ENCODE measurements at regions not wholly inside any gene's neighbourhood (a gene's known extent, or its start where the extent isn't known, plus 50 kb on each side); places are given as distances from the start of the nearest gene placed in this dataset.
A peak's percentile ranks its signal among the peaks of the same experiment; 100 is the strongest.
"Not testable (repeated sequence)": the region's sequence is repeated elsewhere in the genome, so short reads cannot be mapped to it uniquely, and the experiment has no call there.

GRCh38 chr16:62258931-62259435, 222.7 kb upstream of the CDH8 start:
- H3K36me3 Mint-ChIP-seq; ATAC-seq (replicated peaks): not testable (repeated sequence)

GRCh38 chr16:62256406-62256805, 220.2 kb upstream of the CDH8 start:
- no peaks in the 10 kb centered on the region for H3K4me1 Mint-ChIP-seq
- no peak overlapping the region for H3K27ac Mint-ChIP-seq
- no peaks in the 10 kb centered on the region for H3K36me3 Mint-ChIP-seq
- peaks cover 0 to 2% of the 10 kb centered on the region in 2 donors for H3K9me3 Mint-ChIP-seq
- no peak for ATAC-seq (replicated peaks)
- no peak overlapping the region for H3K4me3 Mint-ChIP-seq
- DNase-seq, result no peak
- no peaks in the 10 kb centered on the region for H3K27me3 Mint-ChIP-seq

More at GRCh38 chr16:62258931-62259435, 222.7 kb upstream of the CDH8 start:
- not testable (repeated sequence) for H3K9me3 Mint-ChIP-seq, DNase-seq, H3K27me3 Mint-ChIP-seq, H3K27ac Mint-ChIP-seq, H3K4me3 Mint-ChIP-seq, H3K4me1 Mint-ChIP-seq

GRCh38 chr16:62254847-62255246, 218.6 kb upstream of the CDH8 start:
- Mint-ChIP-seq H3K9me3 (peaks cover 0 to 2% of the 10 kb centered on the region in 2 donors), H3K27me3 (no peaks in the 10 kb centered on the region), H3K36me3 (no peaks in the 10 kb centered on the region), H3K4me1 (no peaks in the 10 kb centered on the region), H3K27ac (no peak overlapping the region), H3K4me3 (no peak overlapping the region)
- no peak for ATAC-seq (replicated peaks)
- DNase-seq, result no peak

DNA sequence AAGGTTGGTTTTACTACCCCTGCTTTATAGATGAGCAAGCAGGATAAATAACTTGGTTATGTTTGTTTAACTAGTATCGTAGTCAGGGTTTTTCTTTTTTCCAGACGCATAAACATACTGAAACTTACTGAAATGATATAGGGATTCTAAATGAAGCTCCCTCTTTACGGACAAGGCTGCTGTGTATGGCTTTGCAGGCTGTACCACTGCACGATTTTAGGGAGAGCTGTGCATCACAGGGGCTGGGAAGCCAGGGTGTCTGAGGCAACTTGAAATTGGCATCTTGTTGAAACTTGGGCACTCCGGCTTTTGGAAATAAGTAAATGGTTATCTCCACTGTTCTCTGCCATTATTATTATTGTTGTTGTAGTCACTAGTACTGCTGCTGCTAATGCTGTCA, 218.1 kb upstream of the CDH8 start:
- no peaks in the 10 kb centered on the region for H3K36me3 Mint-ChIP-seq
- peaks cover 0 to 2% of the 10 kb centered on the region in 2 donors for H3K9me3 Mint-ChIP-seq
- ATAC-seq (replicated peaks), result no peak
- no peaks in the 10 kb centered on the region for H3K4me1 Mint-ChIP-seq
- DNase-seq, result no peak
- no peak overlapping the region for H3K27ac Mint-ChIP-seq
- H3K27me3 Mint-ChIP-seq, result no peaks in the 10 kb centered on the region
- H3K4me3 Mint-ChIP-seq, result no peak overlapping the region

GRCh38 chr16:62253966-62254365, 217.7 kb upstream of the CDH8 start:
- H3K9me3 Mint-ChIP-seq, result peaks cover 0 to 2% of the 10 kb centered on the region in 2 donors
- DNase-seq, result no peak

GRCh38 chr16:62249069-62249468, 212.8 kb upstream of the CDH8 start:
- H3K4me3 Mint-ChIP-seq, result no peak overlapping the region
- H3K27me3 Mint-ChIP-seq, result no peaks in the 10 kb centered on the region
- peaks cover 0 to 4% of the 10 kb centered on the region in 2 donors for H3K9me3 Mint-ChIP-seq
- no peaks in the 10 kb centered on the region for H3K36me3 Mint-ChIP-seq
- ATAC-seq (replicated peaks), result no peak
- DNase-seq, result no peak
- H3K27ac Mint-ChIP-seq, result no peak overlapping the region
- H3K4me1 Mint-ChIP-seq, result no peaks in the 10 kb centered on the region

More at GRCh38 chr16:62253966-62254365, 217.7 kb upstream of the CDH8 start:
- Mint-ChIP-seq H3K27me3 (no peaks in the 10 kb centered on the region), H3K4me3 (no peak overlapping the region), H3K4me1 (no peaks in the 10 kb centered on the region), H3K36me3 (no peaks in the 10 kb centered on the region), H3K27ac (no peak overlapping the region)
- ATAC-seq (replicated peaks), result no peak

GRCh38 chr16:62240722-62241121, 204.5 kb upstream of the CDH8 start:
- ATAC-seq (replicated peaks), result no peak
- Mint-ChIP-seq H3K27me3 (no peaks in the 10 kb centered on the region), H3K9me3 (peaks cover 0 to 2% of the 10 kb centered on the region in 2 donors), H3K4me1 (no peaks in the 10 kb centered on the region), H3K4me3 (no peak overlapping the region), H3K36me3 (no peaks in the 10 kb centered on the region), H3K27ac (no peak overlapping the region)
- DNase-seq, result no peak

DNA sequence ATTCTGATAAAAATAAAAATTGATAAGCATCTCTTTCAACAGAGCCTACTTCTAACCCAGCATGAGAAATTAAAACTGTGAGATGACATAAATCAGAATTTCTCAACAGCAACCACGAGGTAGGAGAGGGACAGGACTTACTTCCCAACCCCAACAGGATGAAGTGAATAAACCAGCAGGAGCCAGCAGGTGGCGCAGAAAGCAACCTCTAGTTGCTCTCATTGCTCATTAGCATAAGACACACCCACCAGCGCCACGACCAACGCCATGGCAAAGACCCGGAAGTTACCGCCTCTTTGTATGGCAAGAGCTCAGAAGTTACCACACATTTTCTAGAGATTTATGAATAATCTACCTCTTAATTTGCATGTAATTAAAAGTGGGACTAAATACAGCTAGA, 189.4 kb upstream of the CDH8 start:
- H3K9me3 Mint-ChIP-seq, result no peaks in the 10 kb centered on the region
- no peaks in the 10 kb centered on the region for H3K36me3 Mint-ChIP-seq
- no peaks in the 10 kb centered on the region for H3K27me3 Mint-ChIP-seq
- no peaks in the 10 kb centered on the region for H3K4me1 Mint-ChIP-seq
- H3K4me3 Mint-ChIP-seq, result no peak overlapping the region
- DNase-seq (peak; percentile 28), ATAC-seq (replicated peaks) (peak; percentile 65 to 68)
- no peak overlapping the region for H3K27ac Mint-ChIP-seq

- no peak overlapping the region for H3K27ac Mint-ChIP-seq
- no peaks in the 10 kb centered on the region for H3K4me1 Mint-ChIP-seq
- no peaks in the 10 kb centered on the region for H3K9me3 Mint-ChIP-seq
- H3K27me3 Mint-ChIP-seq, result no peaks in the 10 kb centered on the region
- no peak for DNase-seq
- H3K36me3 Mint-ChIP-seq, result no peaks in the 10 kb centered on the region
- H3K4me3 Mint-ChIP-seq, result no peak overlapping the region
- no peak for ATAC-seq (replicated peaks)
Measured at GRCh38 chr16:62224646-62225209, 188.5 kb upstream of the CDH8 start.

- Mint-ChIP-seq H3K27ac (no peak overlapping the region), H3K4me3 (no peak overlapping the region), H3K36me3 (no peaks in the 10 kb centered on the region), H3K9me3 (peaks cover 0 to 4% of the 10 kb centered on the region in 2 donors), H3K27me3 (no peaks in the 10 kb centered on the region), H3K4me1 (no peaks in the 10 kb centered on the region)
- no peak for DNase-seq
- no peak for ATAC-seq (replicated peaks)
Measured at GRCh38 chr16:62216837-62217236, 180.6 kb upstream of the CDH8 start.

DNA sequence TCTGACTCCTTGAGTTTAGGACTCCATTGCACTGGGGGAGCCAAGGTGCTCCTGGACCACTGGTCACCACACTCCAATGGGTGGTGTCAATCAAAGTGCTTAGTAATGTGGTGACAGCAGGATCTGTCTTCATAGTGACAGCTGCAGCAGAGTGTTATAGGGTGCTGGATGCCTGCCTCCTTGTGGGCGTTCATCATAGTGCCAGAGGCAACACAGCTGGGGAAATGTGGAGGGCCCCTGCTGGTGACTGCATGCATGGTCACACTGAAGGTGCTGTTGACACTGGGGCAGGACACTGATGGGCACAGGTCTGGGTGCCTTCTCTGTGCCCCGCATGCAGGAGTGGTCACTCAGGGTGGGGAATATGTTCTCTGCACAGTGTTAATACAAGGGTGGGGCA, 177.5 kb upstream of the CDH8 start:
- Mint-ChIP-seq H3K27me3 (no peaks in the 10 kb centered on the region), H3K4me3 (no peak overlapping the region), H3K27ac (no peak overlapping the region), H3K4me1 (no peaks in the 10 kb centered on the region), H3K9me3 (peaks cover 5 to 6% of the 10 kb centered on the region in 2 donors), H3K36me3 (no peaks in the 10 kb centered on the region)
- ATAC-seq (replicated peaks) (peak; percentile 20 to 53), DNase-seq (no peak)

- no peak overlapping the region for H3K4me3 Mint-ChIP-seq
- H3K9me3 Mint-ChIP-seq, result peaks cover 5 to 9% of the 10 kb centered on the region in 2 donors
- ATAC-seq (replicated peaks) (no peak), DNase-seq (no peak)
- H3K27ac Mint-ChIP-seq, result no peak overlapping the region
- no peaks in the 10 kb centered on the region for H3K4me1 Mint-ChIP-seq
- no peaks in the 10 kb centered on the region for H3K36me3 Mint-ChIP-seq
- H3K27me3 Mint-ChIP-seq, result no peaks in the 10 kb centered on the region
Measured at GRCh38 chr16:62208934-62209333, 172.7 kb upstream of the CDH8 start.

DNA sequence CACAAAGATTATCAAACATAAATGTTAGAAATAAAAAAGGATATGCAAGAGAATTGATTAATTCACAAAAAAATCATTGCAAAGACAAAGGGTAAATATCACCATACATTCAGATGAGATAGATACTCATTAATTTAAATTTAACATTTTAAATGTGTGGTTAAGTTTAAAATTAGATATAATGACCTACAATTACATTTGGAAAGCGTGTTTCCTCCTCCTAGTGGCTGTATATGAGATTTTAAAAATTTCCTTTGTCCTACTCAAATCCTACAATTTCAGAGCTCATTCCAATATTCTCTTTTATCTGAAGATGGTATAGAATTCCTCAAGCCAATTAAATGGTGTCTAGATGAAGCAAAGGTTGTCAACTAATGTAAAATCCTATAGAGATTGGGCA, 169.2 kb upstream of the CDH8 start:
- Mint-ChIP-seq H3K4me1 (no peaks in the 10 kb centered on the region), H3K36me3 (no peaks in the 10 kb centered on the region), H3K4me3 (no peak overlapping the region), H3K9me3 (peaks cover 2 to 9% of the 10 kb centered on the region in 2 donors), H3K27me3 (no peaks in the 10 kb centered on the region), H3K27ac (no peak overlapping the region)
- no peak for DNase-seq
- no peak for ATAC-seq (replicated peaks)

GRCh38 chr16:62201911-62202310, 165.7 kb upstream of the CDH8 start:
- H3K4me3 Mint-ChIP-seq, result no peak overlapping the region
- no peak for ATAC-seq (replicated peaks)
- H3K9me3 Mint-ChIP-seq, result peaks cover 0 to 4% of the 10 kb centered on the region in 2 donors

GRCh38 chr16:62194828-62195227, 158.6 kb upstream of the CDH8 start:
- Mint-ChIP-seq H3K4me3 (no peak overlapping the region), H3K4me1 (no peaks in the 10 kb centered on the region), H3K9me3 (peaks cover 0 to 1% of the 10 kb centered on the region in 2 donors), H3K36me3 (no peaks in the 10 kb centered on the region), H3K27me3 (no peaks in the 10 kb centered on the region), H3K27ac (no peak overlapping the region)
- DNase-seq (no peak), ATAC-seq (replicated peaks) (no peak)

More at GRCh38 chr16:62201911-62202310, 165.7 kb upstream of the CDH8 start:
- no peaks in the 10 kb centered on the region for H3K36me3 Mint-ChIP-seq
- no peak overlapping the region for H3K27ac Mint-ChIP-seq
- no peaks in the 10 kb centered on the region for H3K27me3 Mint-ChIP-seq
- no peaks in the 10 kb centered on the region for H3K4me1 Mint-ChIP-seq
- no peak for DNase-seq
